ENCODE measurements at regions not wholly inside any gene's neighbourhood (a gene's known extent, or its start where the extent isn't known, plus 50 kb on each side); places are given as distances from the start of the nearest gene placed in this dataset.

DNA sequence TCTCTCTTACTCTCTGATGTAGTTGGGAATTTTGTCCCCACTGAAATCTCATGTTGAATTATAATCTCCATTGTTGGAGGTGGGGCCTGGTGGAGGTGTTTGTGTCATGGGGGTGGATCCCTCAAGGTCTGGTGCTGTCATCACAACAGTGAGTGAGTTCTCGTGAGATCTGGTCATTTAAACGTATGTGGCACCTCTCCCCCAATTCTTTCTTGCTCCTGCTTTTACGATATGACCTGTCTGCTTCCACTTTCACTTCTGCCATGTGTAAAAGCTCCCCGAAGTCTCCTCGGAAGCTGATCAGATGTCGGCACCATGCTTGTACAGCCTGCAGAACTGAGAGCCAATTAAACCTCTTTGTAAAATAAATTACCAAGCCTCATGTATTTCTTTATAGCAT is 337.8 kb upstream of the CDH2 start:
- TF ChIP-seq ESRRG (CRISPR knock-in tag; IDR thresholded peaks at IDR 0.05) (no peak), TCF4 (CRISPR knock-in tag; IDR thresholded peaks at IDR 0.05; ENCODE audit: borderline replicate concordance) (no peak), SNAI2 (CRISPR knock-in tag; IDR thresholded peaks at IDR 0.05) (no peak), BACH2 (CRISPR knock-in tag; IDR thresholded peaks at IDR 0.05; ENCODE audit: borderline replicate concordance) (no peak)
- TF ChIP-seq, protein P1, sequence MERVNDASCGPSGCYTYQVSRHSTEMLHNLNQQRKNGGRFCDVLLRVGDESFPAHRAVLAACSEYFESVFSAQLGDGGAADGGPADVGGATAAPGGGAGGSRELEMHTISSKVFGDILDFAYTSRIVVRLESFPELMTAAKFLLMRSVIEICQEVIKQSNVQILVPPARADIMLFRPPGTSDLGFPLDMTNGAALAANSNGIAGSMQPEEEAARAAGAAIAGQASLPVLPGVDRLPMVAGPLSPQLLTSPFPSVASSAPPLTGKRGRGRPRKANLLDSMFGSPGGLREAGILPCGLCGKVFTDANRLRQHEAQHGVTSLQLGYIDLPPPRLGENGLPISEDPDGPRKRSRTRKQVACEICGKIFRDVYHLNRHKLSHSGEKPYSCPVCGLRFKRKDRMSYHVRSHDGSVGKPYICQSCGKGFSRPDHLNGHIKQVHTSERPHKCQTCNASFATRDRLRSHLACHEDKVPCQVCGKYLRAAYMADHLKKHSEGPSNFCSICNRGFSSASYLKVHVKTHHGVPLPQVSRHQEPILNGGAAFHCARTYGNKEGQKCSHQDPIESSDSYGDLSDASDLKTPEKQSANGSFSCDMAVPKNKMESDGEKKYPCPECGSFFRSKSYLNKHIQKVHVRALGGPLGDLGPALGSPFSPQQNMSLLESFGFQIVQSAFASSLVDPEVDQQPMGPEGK (CRISPR knock-in tag; IDR thresholded peaks at IDR 0.05; ENCODE audit: borderline replicate concordance), result no peak
- TF ChIP-seq, protein P2, sequence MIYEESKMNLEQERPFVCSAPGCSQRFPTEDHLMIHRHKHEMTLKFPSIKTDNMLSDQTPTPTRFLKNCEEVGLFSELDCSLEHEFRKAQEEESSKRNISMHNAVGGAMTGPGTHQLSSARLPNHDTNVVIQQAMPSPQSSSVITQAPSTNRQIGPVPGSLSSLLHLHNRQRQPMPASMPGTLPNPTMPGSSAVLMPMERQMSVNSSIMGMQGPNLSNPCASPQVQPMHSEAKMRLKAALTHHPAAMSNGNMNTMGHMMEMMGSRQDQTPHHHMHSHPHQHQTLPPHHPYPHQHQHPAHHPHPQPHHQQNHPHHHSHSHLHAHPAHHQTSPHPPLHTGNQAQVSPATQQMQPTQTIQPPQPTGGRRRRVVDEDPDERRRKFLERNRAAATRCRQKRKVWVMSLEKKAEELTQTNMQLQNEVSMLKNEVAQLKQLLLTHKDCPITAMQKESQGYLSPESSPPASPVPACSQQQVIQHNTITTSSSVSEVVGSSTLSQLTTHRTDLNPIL (CRISPR knock-in tag; IDR thresholded peaks at IDR 0.05; ENCODE audit: low read depth), result no peak
- TF ChIP-seq, protein P3, sequence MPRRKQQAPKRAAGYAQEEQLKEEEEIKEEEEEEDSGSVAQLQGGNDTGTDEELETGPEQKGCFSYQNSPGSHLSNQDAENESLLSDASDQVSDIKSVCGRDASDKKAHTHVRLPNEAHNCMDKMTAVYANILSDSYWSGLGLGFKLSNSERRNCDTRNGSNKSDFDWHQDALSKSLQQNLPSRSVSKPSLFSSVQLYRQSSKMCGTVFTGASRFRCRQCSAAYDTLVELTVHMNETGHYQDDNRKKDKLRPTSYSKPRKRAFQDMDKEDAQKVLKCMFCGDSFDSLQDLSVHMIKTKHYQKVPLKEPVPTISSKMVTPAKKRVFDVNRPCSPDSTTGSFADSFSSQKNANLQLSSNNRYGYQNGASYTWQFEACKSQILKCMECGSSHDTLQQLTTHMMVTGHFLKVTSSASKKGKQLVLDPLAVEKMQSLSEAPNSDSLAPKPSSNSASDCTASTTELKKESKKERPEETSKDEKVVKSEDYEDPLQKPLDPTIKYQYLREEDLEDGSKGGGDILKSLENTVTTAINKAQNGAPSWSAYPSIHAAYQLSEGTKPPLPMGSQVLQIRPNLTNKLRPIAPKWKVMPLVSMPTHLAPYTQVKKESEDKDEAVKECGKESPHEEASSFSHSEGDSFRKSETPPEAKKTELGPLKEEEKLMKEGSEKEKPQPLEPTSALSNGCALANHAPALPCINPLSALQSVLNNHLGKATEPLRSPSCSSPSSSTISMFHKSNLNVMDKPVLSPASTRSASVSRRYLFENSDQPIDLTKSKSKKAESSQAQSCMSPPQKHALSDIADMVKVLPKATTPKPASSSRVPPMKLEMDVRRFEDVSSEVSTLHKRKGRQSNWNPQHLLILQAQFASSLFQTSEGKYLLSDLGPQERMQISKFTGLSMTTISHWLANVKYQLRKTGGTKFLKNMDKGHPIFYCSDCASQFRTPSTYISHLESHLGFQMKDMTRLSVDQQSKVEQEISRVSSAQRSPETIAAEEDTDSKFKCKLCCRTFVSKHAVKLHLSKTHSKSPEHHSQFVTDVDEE (CRISPR knock-in tag; IDR thresholded peaks at IDR 0.05), result no peak

Data from SK-N-SH treated with all-trans-retinoic acid at 6 μM for 48 hours (cell line).